ENCODE measurements at regions not wholly inside any gene's neighbourhood (a gene's known extent, or its start where the extent isn't known, plus 50 kb on each side); places are given as distances from the start of the nearest gene placed in this dataset.

DNA sequence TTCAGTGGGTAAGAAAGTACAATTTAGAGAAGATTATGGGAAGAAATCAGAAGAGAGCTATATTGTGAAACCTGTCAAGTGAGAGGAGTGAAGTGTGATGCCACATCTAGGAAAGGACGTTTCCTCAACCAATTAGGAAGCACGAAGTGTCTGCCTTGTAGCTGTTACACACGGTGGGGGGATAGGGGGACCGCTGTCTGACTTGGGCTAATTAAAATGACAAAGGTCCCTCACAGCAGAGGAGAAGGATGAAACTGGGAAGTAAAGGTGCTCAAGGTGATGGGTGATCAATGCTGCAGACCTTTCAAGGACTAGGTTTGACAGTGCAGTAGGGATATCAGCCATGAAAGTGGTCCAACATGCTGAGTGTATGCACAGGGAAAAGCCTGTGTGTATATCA, 181.1 kb upstream of the PRSS16 start:
- TF ChIP-seq EZH2 (IDR thresholded peaks at IDR 0.05; ENCODE audit: insufficient read depth, poor library complexity, severe bottlenecking), result no peak
- TF ChIP-seq EZH2phosphoT487 (IDR thresholded peaks at IDR 0.05; ENCODE audit: insufficient read depth, low read depth), result no peak

Data from GM23248 (cell line).